Parathyroid adenoma (tissue), 2 donors: ENCODE measurements at regions not wholly inside any gene's neighbourhood (a gene's known extent, or its start where the extent isn't known, plus 50 kb on each side); places are given as distances from the start of the nearest gene placed in this dataset.

Source experiments
- H2AFZ ChIP-seq: fragments of 300-600 bp; sonication (generic); one replicate; pipeline ENCODE4 v1.7.0; 2017; ENCODE audit warnings: antibody characterized with exemption, mild to moderate bottlenecking
- H3K27ac ChIP-seq: fragments of 300-600 bp; sonication (generic); one replicate; pipeline ENCODE4 v1.7.0; 2017
- H3K27me3 ChIP-seq: fragments of 300-600 bp; sonication (generic); one replicate; pipeline ENCODE4 v1.7.0; 2017; ENCODE audit warnings: low read length; ENCODE audit not compliant: control insufficient read depth, insufficient read depth
- H3K36me3 ChIP-seq: fragments of 300-600 bp; sonication (generic); one replicate; pipeline ENCODE4 v1.7.0; 2017; ENCODE audit warnings: low read length; ENCODE audit not compliant: control insufficient read depth, insufficient read depth
- H3K4me1 ChIP-seq: fragments of 300-600 bp; sonication (generic); one replicate; pipeline ENCODE4 v1.7.0; 2017; ENCODE audit warnings: control low read depth
- H3K4me2 ChIP-seq: fragments of 300-600 bp; sonication (generic); one replicate; pipeline ENCODE4 v1.7.0; 2017; ENCODE audit warnings: low read length
- H3K4me3 ChIP-seq: fragments of 300-600 bp; sonication (generic); one replicate; pipeline ENCODE4 v1.7.0; 2017; ENCODE audit warnings: low read depth, low read length
- H3K79me2 ChIP-seq: fragments of 300-600 bp; sonication (generic); one replicate; pipeline ENCODE4 v1.7.0; 2017; ENCODE audit warnings: control low read depth
- H3K9ac ChIP-seq: fragments of 300-600 bp; sonication (generic); one replicate; pipeline ENCODE4 v1.7.0; 2017; ENCODE audit warnings: mild to moderate bottlenecking
- H3K9me3 ChIP-seq: fragments of 300-600 bp; sonication (generic); one replicate; pipeline ENCODE4 v1.7.0; 2017; ENCODE audit warnings: low read length; ENCODE audit not compliant: control insufficient read depth
- CTCF ChIP-seq: fragments of 300-600 bp; sonication (generic); IDR thresholded peaks from one replicate; pipeline ENCODE4 v1.7.0; 2017; ENCODE audit warnings: antibody characterized with exemption, mild to moderate bottlenecking
- donor health status: primary hyperparathyroidism.

- Histone ChIP-seq H2AFZ (no peak overlapping the region), H3K9me3 (no peaks in the 10 kb centered on the region), H3K36me3 (no peaks in the 10 kb centered on the region), H3K4me1 (no peaks in the 10 kb centered on the region), H3K9ac (no peak overlapping the region), H3K4me2 (no peak overlapping the region), H3K4me3 (no peak overlapping the region), H3K27me3 (no peaks in the 10 kb centered on the region), H3K79me2 (no peaks in the 10 kb centered on the region), H3K27ac (no peak overlapping the region)
- no peak for TF ChIP-seq CTCF
Observed at GRCh38 chr18:22486667-22487066, 69.0 kb upstream of the CTAGE1 start.

GRCh38 chr18:22488554-22488953 lies 70.8 kb upstream of the CTAGE1 start:
- H3K4me1 ChIP-seq, result no peaks in the 10 kb centered on the region
- no peak overlapping the region for H3K4me3 ChIP-seq
- no peaks in the 10 kb centered on the region for H3K36me3 ChIP-seq
- no peaks in the 10 kb centered on the region for H3K27me3 ChIP-seq
- no peaks in the 10 kb centered on the region for H3K79me2 ChIP-seq
- H3K27ac ChIP-seq, result no peak overlapping the region
- no peaks in the 10 kb centered on the region for H3K9me3 ChIP-seq
- no peak overlapping the region for H3K4me2 ChIP-seq
- no peak for TF ChIP-seq CTCF
- H3K9ac ChIP-seq, result no peak overlapping the region
- H2AFZ ChIP-seq, result no peak overlapping the region

- Histone ChIP-seq H3K36me3 (no peaks in the 10 kb centered on the region), H3K27ac (no peak overlapping the region), H3K9me3 (no peaks in the 10 kb centered on the region), H3K27me3 (no peaks in the 10 kb centered on the region), H3K79me2 (no peaks in the 10 kb centered on the region), H3K4me1 (no peaks in the 10 kb centered on the region), H2AFZ (no peak overlapping the region), H3K4me2 (no peak overlapping the region), H3K4me3 (no peak overlapping the region), H3K9ac (no peak overlapping the region)
- no peak for TF ChIP-seq CTCF
Observed at GRCh38 chr18:22489704-22490103, 72.0 kb upstream of the CTAGE1 start.

- Histone ChIP-seq H3K9me3 (no peaks in the 10 kb centered on the region), H3K4me2 (no peak overlapping the region), H3K4me3 (no peak overlapping the region), H2AFZ (no peak overlapping the region), H3K79me2 (no peaks in the 10 kb centered on the region), H3K36me3 (no peaks in the 10 kb centered on the region), H3K27ac (no peak overlapping the region), H3K4me1 (no peaks in the 10 kb centered on the region), H3K27me3 (no peaks in the 10 kb centered on the region), H3K9ac (no peak overlapping the region)
- no peak for TF ChIP-seq CTCF
Observed at GRCh38 chr18:22490429-22490846, 72.7 kb upstream of the CTAGE1 start.

GRCh38 chr18:22493255-22493654 lies 75.5 kb upstream of the CTAGE1 start:
- H3K27me3 ChIP-seq, result no peaks in the 10 kb centered on the region
- H3K9ac ChIP-seq, result no peak overlapping the region
- H3K36me3 ChIP-seq, result no peaks in the 10 kb centered on the region
- TF ChIP-seq CTCF, result no peak
- no peaks in the 10 kb centered on the region for H3K9me3 ChIP-seq
- no peak overlapping the region for H2AFZ ChIP-seq
- no peak overlapping the region for H3K27ac ChIP-seq
- H3K4me3 ChIP-seq, result no peak overlapping the region
- H3K4me1 ChIP-seq, result no peaks in the 10 kb centered on the region
- H3K79me2 ChIP-seq, result no peaks in the 10 kb centered on the region
- H3K4me2 ChIP-seq, result no peak overlapping the region
